Right lobe of liver (tissue), 6 donors: ENCODE measurements at regions not wholly inside any gene's neighbourhood (a gene's known extent, or its start where the extent isn't known, plus 50 kb on each side); places are given as distances from the start of the nearest gene placed in this dataset.

Experiments used
- ATAC-seq, 4 donors: fragments of 200-7000 bp; cut with Tn5 transposase; one replicate each; pipeline ENCODE4 v1.9.1; 2020; ENCODE audit warnings: mild to moderate bottlenecking in 4 of 4, moderate library complexity in 4 of 4
- DNase-seq, 3 donors: peaks; one replicate each; pipeline ENCODE4 v3.0.0-alpha.2; 2020
- H3K27ac ChIP-seq, 3 donors: fragments of 200-600 bp; one replicate each; pipeline ENCODE4 v1.8.0; 2022
- H3K27me3 ChIP-seq, 2 donors: fragments of 200-600 bp; one replicate each; pipeline ENCODE4 v1.8.0; 2022
- H3K36me3 ChIP-seq, 4 donors: fragments of 200-600 bp; sonication (generic) in 1 of 4; one replicate each; pipeline versions ENCODE4 v1.5.1 to v1.8.0; 2017 to 2022; ENCODE audit warnings: control low read depth in 1 of 4
- H3K4me1 ChIP-seq, 4 donors: fragments of 200-600 bp; sonication (generic) in 1 of 4; one replicate each; pipeline versions ENCODE4 v1.5.1 to v1.8.0; 2017 to 2022; ENCODE audit warnings: control low read depth in 1 of 4
- H3K4me3 ChIP-seq, 3 donors: fragments of 200-600 bp; one replicate each; pipeline ENCODE4 v1.8.0; 2022
- H3K9me3 ChIP-seq, 4 donors: fragments of 200-600 bp; sonication (generic) in 1 of 4; one replicate each; pipeline versions ENCODE4 v1.5.1 to v1.8.0; 2017 to 2022; ENCODE audit warnings: control low read depth in 1 of 4
- POLR2A ChIP-seq: fragments of 450-650 bp; IDR thresholded peaks from one replicate; pipeline ENCODE4 v1.6.1; 2017; ENCODE audit warnings: antibody characterized with exemption, mild to moderate bottlenecking
- WGBS: methylation state at CpG from one replicate; pipeline ENCODE4 v1.1.6; 2018; ENCODE audit warnings: low coverage, low lambda C conversion rate; ENCODE audit not compliant: insufficient coverage; ENCODE audit errors: missing lambda C conversion rate; 5-methylcytosine and 5-hydroxymethylcytosine counted together
- intact Hi-C, 2 donors: fragments of 100-400 bp; cut with DNase I; formaldehyde crosslinking; loops; one replicate each; pipeline versions ENCODE4 v1.11.2 to v1.14.1; 2022
- TF ChIP-seq, protein P1 (sequence below), 4 donors: fragments of 200-600 bp in 3 of 4; fragments of 450-650 bp in 1 of 4; IDR thresholded peaks; one replicate each; pipeline versions ENCODE4 v1.5.1 to v1.8.0; 2016 to 2022; ENCODE audit warnings: antibody characterized with exemption in 4 of 4, mild to moderate bottlenecking in 2 of 4
- donor health status: DM: no; HTN: yes; CAD: no.
- donor health status: DM: no; HTN: no; CAD: no.
- donor health status: DM: no; HTN: no; CAD: no.
- donor health status: DM: no; HTN: yes; CAD: no.
- donor health status: DM: no; HTN: yes; CAD: no.

DNA sequence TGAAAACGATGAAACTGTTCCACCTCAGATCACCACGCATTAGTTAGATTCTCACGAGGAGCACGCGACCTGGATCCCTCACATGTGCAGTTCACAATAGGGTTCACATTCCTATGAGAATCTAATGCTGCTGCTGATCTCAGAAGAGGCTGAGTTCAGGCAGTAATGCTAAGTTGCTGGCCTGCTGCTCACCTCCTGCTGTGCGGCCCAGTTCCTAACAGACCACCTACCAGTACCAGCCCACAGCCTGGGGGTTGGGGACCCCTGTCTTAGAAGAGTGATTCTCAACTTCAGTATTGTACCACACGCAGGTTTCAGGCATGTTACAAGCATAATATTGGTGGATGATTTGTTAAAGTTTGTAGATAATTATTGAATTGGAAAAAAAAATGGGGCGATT lies 182.7 kb downstream of the BLID start:
- Histone ChIP-seq H3K27me3 (no peaks in the 10 kb centered on the region), H3K4me3 (no peak overlapping the region), H3K27ac (no peak overlapping the region), H3K36me3 (no peaks in the 10 kb centered on the region), H3K4me1 (peaks cover 0 to 44% (median 16%) of the 10 kb centered on the region in 4 donors), H3K9me3 (no peaks in the 10 kb centered on the region)
- 100% methylated on average over 2 of the region's 8 CpGs for WGBS
- no peak for TF ChIP-seq POLR2A
- TF ChIP-seq, protein P1, sequence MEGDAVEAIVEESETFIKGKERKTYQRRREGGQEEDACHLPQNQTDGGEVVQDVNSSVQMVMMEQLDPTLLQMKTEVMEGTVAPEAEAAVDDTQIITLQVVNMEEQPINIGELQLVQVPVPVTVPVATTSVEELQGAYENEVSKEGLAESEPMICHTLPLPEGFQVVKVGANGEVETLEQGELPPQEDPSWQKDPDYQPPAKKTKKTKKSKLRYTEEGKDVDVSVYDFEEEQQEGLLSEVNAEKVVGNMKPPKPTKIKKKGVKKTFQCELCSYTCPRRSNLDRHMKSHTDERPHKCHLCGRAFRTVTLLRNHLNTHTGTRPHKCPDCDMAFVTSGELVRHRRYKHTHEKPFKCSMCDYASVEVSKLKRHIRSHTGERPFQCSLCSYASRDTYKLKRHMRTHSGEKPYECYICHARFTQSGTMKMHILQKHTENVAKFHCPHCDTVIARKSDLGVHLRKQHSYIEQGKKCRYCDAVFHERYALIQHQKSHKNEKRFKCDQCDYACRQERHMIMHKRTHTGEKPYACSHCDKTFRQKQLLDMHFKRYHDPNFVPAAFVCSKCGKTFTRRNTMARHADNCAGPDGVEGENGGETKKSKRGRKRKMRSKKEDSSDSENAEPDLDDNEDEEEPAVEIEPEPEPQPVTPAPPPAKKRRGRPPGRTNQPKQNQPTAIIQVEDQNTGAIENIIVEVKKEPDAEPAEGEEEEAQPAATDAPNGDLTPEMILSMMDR (IDR thresholded peaks at IDR 0.05) = no peak
- DNase-seq (no peak), ATAC-seq (no peak)
- intact Hi-C loops = no loop called here

DNA sequence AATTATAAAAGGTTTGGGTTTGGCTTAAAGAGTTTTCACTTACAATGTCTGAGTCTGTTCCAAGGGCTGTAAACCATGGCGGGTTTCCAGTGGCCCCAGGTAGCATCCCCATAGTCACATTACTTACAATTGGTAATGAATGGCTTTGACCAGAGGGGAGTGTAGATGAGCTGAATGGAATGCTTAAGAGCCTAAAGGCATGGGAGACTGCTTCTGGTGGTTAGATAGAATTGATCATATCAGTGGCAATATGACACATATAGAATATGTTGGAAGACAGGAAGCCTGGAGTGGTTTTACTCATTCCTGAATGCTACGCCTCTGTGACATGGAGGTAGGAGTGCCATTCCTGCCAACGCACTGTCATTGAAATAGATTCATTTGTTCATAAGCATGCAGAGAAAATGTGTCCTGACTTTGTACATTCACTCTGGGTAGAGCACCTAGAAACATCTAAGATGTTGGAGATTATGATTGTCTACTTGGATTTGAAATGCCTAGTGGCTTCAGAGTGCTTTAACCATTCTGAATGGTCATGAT lies 183.3 kb downstream of the BLID start:
- no peaks in the 10 kb centered on the region for H3K36me3 ChIP-seq
- no peak overlapping the region for H3K4me3 ChIP-seq
- TF ChIP-seq POLR2A = no peak
- TF ChIP-seq, protein P1 (IDR thresholded peaks at IDR 0.05) = no peak
- WGBS = 100% methylated on average over 2 of the region's 3 CpGs
- no peaks in the 10 kb centered on the region for H3K27me3 ChIP-seq
- peak overlapping the region; percentile 35 to 75 (median 52) for H3K27ac ChIP-seq
- no peaks in the 10 kb centered on the region for H3K9me3 ChIP-seq
- intact Hi-C loops = no loop called here
- ATAC-seq (no peak), DNase-seq (no peak)
- H3K4me1 ChIP-seq = peaks cover 0 to 50% (median 19%) of the 10 kb centered on the region in 4 donors

- ATAC-seq (peak; percentile 80 to 94 (median 90)), DNase-seq (peak in 1 of 3 donors; percentile 82)
- H3K27ac ChIP-seq = peak overlapping the region; percentile 35 to 75 (median 52)
- peaks cover 0 to 58% (median 20%) of the 10 kb centered on the region in 4 donors for H3K4me1 ChIP-seq
- no peaks in the 10 kb centered on the region for H3K9me3 ChIP-seq
- WGBS = 24% methylated on average over 4 of the region's 4 CpGs
- no peaks in the 10 kb centered on the region for H3K36me3 ChIP-seq
- intact Hi-C loops = no loop called here
- H3K27me3 ChIP-seq = no peaks in the 10 kb centered on the region
- TF ChIP-seq, protein P1 (IDR thresholded peaks at IDR 0.05) = no peak
- peak; percentile 43 for TF ChIP-seq POLR2A
- no peak overlapping the region for H3K4me3 ChIP-seq
Observed at GRCh38 chr11:121931748-121932352, 184.2 kb downstream of the BLID start.

DNA sequence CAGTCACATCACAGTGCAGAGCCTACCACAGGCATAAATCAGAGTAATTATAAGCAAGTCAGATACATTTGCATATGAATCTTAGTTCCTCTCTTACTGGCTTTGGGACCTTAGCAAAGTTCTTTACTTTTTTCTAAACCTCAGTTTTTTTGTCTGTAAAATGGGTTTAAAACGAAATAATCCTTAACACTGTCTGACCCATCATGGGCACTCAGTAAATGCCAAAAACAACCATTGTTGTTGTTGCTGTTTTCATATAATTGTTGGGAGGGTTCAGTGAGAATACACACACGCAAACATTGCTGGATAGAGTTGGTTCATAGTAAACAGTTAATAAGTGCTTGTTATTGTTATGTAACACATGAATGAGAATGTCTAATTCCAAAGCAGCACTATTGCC lies 184.9 kb downstream of the BLID start:
- DNase-seq = no peak
- WGBS = 49% methylated on average over 2 of the region's 2 CpGs
- no peaks in the 10 kb centered on the region for H3K36me3 ChIP-seq
- H3K27me3 ChIP-seq = no peaks in the 10 kb centered on the region
- ATAC-seq = no peak
- no peak for TF ChIP-seq POLR2A
- TF ChIP-seq, protein P1 (IDR thresholded peaks at IDR 0.05) = no peak
- H3K27ac ChIP-seq = peak overlapping the region in 1 of 3 donors; percentile 75
- peaks cover 0 to 51% (median 20%) of the 10 kb centered on the region in 4 donors for H3K4me1 ChIP-seq
- no peaks in the 10 kb centered on the region for H3K9me3 ChIP-seq
- intact Hi-C loops = no loop called here
- H3K4me3 ChIP-seq = no peak overlapping the region
